ENCODE measurements at regions not wholly inside any gene's neighbourhood (a gene's known extent, or its start where the extent isn't known, plus 50 kb on each side); places are given as distances from the start of the nearest gene placed in this dataset.

GRCh38 chr10:69684020-69684980 is 54.3 kb downstream of the FAM241B start:
- no peak overlapping the region for H3K27ac Mint-ChIP-seq
- WGBS (ENCODE audit: insufficient coverage) = 87% methylated on average over 17 of the region's 17 CpGs
- Histone ChIP-seq H3K4me3 (ENCODE audit: low read length) (no peak overlapping the region), H3K4me1 (ENCODE audit: control insufficient read depth, insufficient read depth, low read length) (no peaks in the 10 kb centered on the region), H3K27me3 (ENCODE audit: control insufficient read depth, insufficient read depth, low read length) (no peaks in the 10 kb centered on the region), H3K36me3 (ENCODE audit: control insufficient read depth, insufficient read depth, low read length) (no peaks in the 10 kb centered on the region), H3K9me3 (ENCODE audit: control insufficient read depth, insufficient read depth, low read length) (no peaks in the 10 kb centered on the region), H3K27ac (ENCODE audit: low read length) (no peak overlapping the region)
- no peak for DNase-seq
- intact Hi-C loops (cut with micrococcal nuclease) = no loop called here
- no peaks in the 10 kb centered on the region for H3K4me1 Mint-ChIP-seq
- H3K36me3 Mint-ChIP-seq = no peaks in the 10 kb centered on the region
- no peaks in the 10 kb centered on the region for H3K9me3 Mint-ChIP-seq
- no peak for TF ChIP-seq CTCF (IDR thresholded peaks at IDR 0.05)
- peaks cover 27 to 45% of the 10 kb centered on the region in 2 donors for H3K27me3 Mint-ChIP-seq (ENCODE audit: low read depth in 2 of 2)
- H3K4me3 Mint-ChIP-seq = no peak overlapping the region
- ATAC-seq = no peak

- Mint-ChIP-seq H3K27ac (no peak overlapping the region), H3K36me3 (no peaks in the 10 kb centered on the region), H3K27me3 (ENCODE audit: low read depth in 2 of 2) (peaks cover 22 to 38% of the 10 kb centered on the region in 2 donors), H3K9me3 (no peaks in the 10 kb centered on the region), H3K4me3 (no peak overlapping the region), H3K4me1 (no peaks in the 10 kb centered on the region)
- no peak overlapping the region for H3K27ac ChIP-seq (ENCODE audit: low read length)
- ATAC-seq = no peak
- 75% methylated on average over 4 of the region's 4 CpGs for WGBS (ENCODE audit: insufficient coverage)
- DNase-seq = no peak
- no peaks in the 10 kb centered on the region for H3K27me3 ChIP-seq (ENCODE audit: control insufficient read depth, insufficient read depth, low read length)
- H3K9me3 ChIP-seq (ENCODE audit: control insufficient read depth, insufficient read depth, low read length) = no peaks in the 10 kb centered on the region
- H3K4me1 ChIP-seq (ENCODE audit: control insufficient read depth, insufficient read depth, low read length) = no peaks in the 10 kb centered on the region
- no peaks in the 10 kb centered on the region for H3K36me3 ChIP-seq (ENCODE audit: control insufficient read depth, insufficient read depth, low read length)
- no peak for TF ChIP-seq CTCF (IDR thresholded peaks at IDR 0.05)
- no peak overlapping the region for H3K4me3 ChIP-seq (ENCODE audit: low read length)
- intact Hi-C loops (cut with micrococcal nuclease) = no loop called here
These were observed 54.9 kb downstream of the FAM241B start for GRCh38 chr10:69684981-69685353.

GRCh38 chr10:69685426-69685801 is 55.4 kb downstream of the FAM241B start:
- H3K4me1 ChIP-seq (ENCODE audit: control insufficient read depth, insufficient read depth, low read length) = no peaks in the 10 kb centered on the region
- no peak overlapping the region for H3K4me3 ChIP-seq (ENCODE audit: low read length)
- TF ChIP-seq CTCF (IDR thresholded peaks at IDR 0.05) = no peak
- Mint-ChIP-seq H3K4me1 (no peaks in the 10 kb centered on the region), H3K4me3 (no peak overlapping the region), H3K27me3 (ENCODE audit: low read depth in 2 of 2) (peaks cover 19 to 34% of the 10 kb centered on the region in 2 donors), H3K27ac (no peak overlapping the region), H3K36me3 (no peaks in the 10 kb centered on the region), H3K9me3 (no peaks in the 10 kb centered on the region)
- intact Hi-C loops (cut with micrococcal nuclease) = no loop called here
- H3K36me3 ChIP-seq (ENCODE audit: control insufficient read depth, insufficient read depth, low read length) = no peaks in the 10 kb centered on the region
- DNase-seq (no peak), ATAC-seq (no peak)
- H3K9me3 ChIP-seq (ENCODE audit: control insufficient read depth, insufficient read depth, low read length) = no peaks in the 10 kb centered on the region
- H3K27ac ChIP-seq (ENCODE audit: low read length) = no peak overlapping the region
- WGBS (ENCODE audit: insufficient coverage) = 75% methylated on average over 5 of the region's 5 CpGs
- H3K27me3 ChIP-seq (ENCODE audit: control insufficient read depth, insufficient read depth, low read length) = no peaks in the 10 kb centered on the region
